Endothelial cell of umbilical vein (primary cell): ENCODE measurements at regions not wholly inside any gene's neighbourhood (a gene's known extent, or its start where the extent isn't known, plus 50 kb on each side); places are given as distances from the start of the nearest gene placed in this dataset.

Experiments used
- BruUV-seq: library from RNA; stranded (reverse); fragments of 400-500 nt; replicated peaks from 2 replicates; lab custom pipeline; 2021; lab: Mats Ljungman, UMichigan
- CTCF ChIA-PET: fragments of 300-600, 350-600 bp; sonication (Branson Sonifier 250); formaldehyde crosslinking; loops from one replicate; lab custom pipeline; 2021; ENCODE audit warnings: antibody characterized with exemption, inconsistent platforms; lab: Charles Lee
- POLR2A ChIA-PET: fragments of 300-600, 350-600 bp; sonication (Branson Sonifier 250); formaldehyde crosslinking; loops from one replicate; lab custom pipeline; 2021; ENCODE audit warnings: antibody characterized with exemption, inconsistent platforms; lab: Charles Lee
- DNase-seq: peaks from one replicate; pipeline ENCODE4 v3.0.0-alpha.2; 2011; ENCODE audit warnings: low read depth, low spot score
- FAIRE-seq: peaks from 2 replicates; lab custom pipeline; 2011; peaks lifted over from hg19 to GRCh38; lab: Jason Lieb, UNC
- H2AFZ ChIP-seq: 2 replicates; pipeline ENCODE4 v1.6.0; 2012; ENCODE audit warnings: low read depth, low read length, control low read depth, inconsistent platforms
- H3K27ac ChIP-seq: 2 replicates; pipeline ENCODE4 v1.5.1; 2011; ENCODE audit warnings: low read depth, mild to moderate bottlenecking, control low read depth, low read length, moderate library complexity; ENCODE audit not compliant: insufficient read depth
- H3K27me3 ChIP-seq, 2 experiments: 2 replicates each; pipeline versions ENCODE4 v1.6.0 to v1.6.1; 2011; ENCODE audit warnings: low read length in 2 of 2, mixed read lengths in 1 of 2; ENCODE audit not compliant: control insufficient read depth in 2 of 2, insufficient read depth in 2 of 2
- H3K36me3 ChIP-seq, 2 experiments: 2 replicates in 1 of 2; 3 replicates in 1 of 2; pipeline ENCODE4 v1.5.1; 2011; ENCODE audit warnings: low read length in 2 of 2, mild to moderate bottlenecking in 1 of 2, moderate library complexity in 1 of 2; ENCODE audit not compliant: control insufficient read depth in 2 of 2, insufficient read depth in 2 of 2; ENCODE audit errors: extremely low read depth in 1 of 2
- H3K4me1 ChIP-seq: 3 replicates; pipeline ENCODE4 v1.5.1; 2011; ENCODE audit warnings: mild to moderate bottlenecking, low read length; ENCODE audit not compliant: control insufficient read depth, insufficient read depth; ENCODE audit errors: extremely low read depth
- H3K4me2 ChIP-seq: 2 replicates; pipeline ENCODE4 v1.6.1; 2011; ENCODE audit warnings: low read length, control low read depth, mixed read lengths; ENCODE audit not compliant: insufficient read depth
- H3K4me3 ChIP-seq, 3 experiments: fragments of 200-600 bp in 1 of 3; sonication (generic), shearing (Covaris generic) in 1 of 3; replicated peaks in 1 of 3; 2 replicates each; pipeline ENCODE4 v1.5.1; 2011 to 2016; ENCODE audit warnings: control low read depth in 3 of 3, low read length in 3 of 3, mild to moderate bottlenecking in 2 of 3, inconsistent platforms in 1 of 3, low read depth in 1 of 3, moderate library complexity in 1 of 3; ENCODE audit not compliant: insufficient read depth in 1 of 3
- H3K79me2 ChIP-seq: 2 replicates; pipeline ENCODE4 v1.6.0; 2012; ENCODE audit warnings: low read length, inconsistent platforms; ENCODE audit not compliant: control insufficient read depth, insufficient read depth
- H3K9ac ChIP-seq: replicated peaks from 2 replicates; pipeline ENCODE3; 2011; ENCODE audit warnings: low read length, control low read depth; ENCODE audit not compliant: insufficient read depth; ENCODE audit errors: extremely low read depth
- H3K9me1 ChIP-seq: replicated peaks from 3 replicates; pipeline ENCODE4 v1.6.0; 2011; ENCODE audit warnings: mild to moderate bottlenecking, low read length; ENCODE audit not compliant: control insufficient read depth, insufficient read depth; ENCODE audit errors: extremely low read depth
- H3K9me3 ChIP-seq: replicated peaks from 2 replicates; pipeline ENCODE4 v1.5.1; 2012; ENCODE audit warnings: low read length, inconsistent platforms; ENCODE audit not compliant: control insufficient read depth, insufficient read depth
- H4K20me1 ChIP-seq: replicated peaks from 2 replicates; pipeline ENCODE3; 2011; ENCODE audit warnings: mild to moderate bottlenecking, low read length; ENCODE audit not compliant: control insufficient read depth, insufficient read depth; ENCODE audit errors: extremely low read depth
- CTCF ChIP-seq, 2 donors: IDR thresholded peaks; 1 replicate in 1 of 2; 2 replicates in 1 of 2; pipeline ENCODE4 v1.5.1; 2011; ENCODE audit warnings: low read length in 2 of 2, mild to moderate bottlenecking in 2 of 2, moderate library complexity in 2 of 2, control low read depth in 1 of 2, inconsistent platforms in 1 of 2, low read depth in 1 of 2; ENCODE audit not compliant: insufficient read depth in 1 of 2; ENCODE audit errors: extremely low read depth in 1 of 2
- EZH2 ChIP-seq: IDR thresholded peaks from 2 replicates; pipeline ENCODE4 v1.6.1; 2012; ENCODE audit warnings: borderline replicate concordance, low read depth, mild to moderate bottlenecking, moderate library complexity, low read length, inconsistent platforms; ENCODE audit not compliant: severe bottlenecking
- FOS ChIP-seq: IDR thresholded peaks from 2 replicates; pipeline ENCODE4 v1.6.1; 2011; ENCODE audit warnings: mild to moderate bottlenecking, low read length, moderate library complexity, borderline replicate concordance; ENCODE audit not compliant: insufficient read depth
- GATA2 ChIP-seq: IDR thresholded peaks from 2 replicates; pipeline ENCODE4 v1.7.0; 2011; ENCODE audit warnings: low read depth, mild to moderate bottlenecking, moderate library complexity, mixed read lengths, low read length; ENCODE audit not compliant: insufficient read length, insufficient read depth
- JUN ChIP-seq: IDR thresholded peaks from 2 replicates; pipeline ENCODE4 v1.6.1; 2011; ENCODE audit warnings: borderline replicate concordance, low read depth; ENCODE audit not compliant: insufficient read length, insufficient read depth
- MYC ChIP-seq: IDR thresholded peaks from one replicate; pipeline ENCODE4 v1.6.1; 2011; ENCODE audit warnings: mild to moderate bottlenecking, low read depth, low read length
- POLR2A ChIP-seq: IDR thresholded peaks from 2 replicates; pipeline ENCODE4 v1.6.1; 2012; ENCODE audit warnings: low read depth, mild to moderate bottlenecking, control low read depth, low read length
- POLR2AphosphoS5 ChIP-seq: IDR thresholded peaks from 2 replicates; pipeline ENCODE4 v1.6.1; 2012; ENCODE audit warnings: low read depth, mild to moderate bottlenecking, control low read depth, low read length, moderate library complexity; ENCODE audit not compliant: insufficient read depth
- dilution Hi-C: fragments of 300-500 bp; cut with MboI; formaldehyde crosslinking; loops from one replicate; pipeline ENCODE4 v1.15.0; 2019; ENCODE audit warnings: low sequenced_read_pairs; ENCODE audit not compliant: extremely low pct_ligation_motif_present
- intact Hi-C: fragments of 100-400 bp; cut with micrococcal nuclease; formaldehyde crosslinking; loops from one replicate; pipeline ENCODE4 v1.10.0; 2022
- TF ChIP-seq, protein P1 (sequence below): IDR thresholded peaks from 2 replicates; pipeline ENCODE4 v1.6.1; 2011; ENCODE audit not compliant: insufficient read depth, insufficient read length

DNA sequence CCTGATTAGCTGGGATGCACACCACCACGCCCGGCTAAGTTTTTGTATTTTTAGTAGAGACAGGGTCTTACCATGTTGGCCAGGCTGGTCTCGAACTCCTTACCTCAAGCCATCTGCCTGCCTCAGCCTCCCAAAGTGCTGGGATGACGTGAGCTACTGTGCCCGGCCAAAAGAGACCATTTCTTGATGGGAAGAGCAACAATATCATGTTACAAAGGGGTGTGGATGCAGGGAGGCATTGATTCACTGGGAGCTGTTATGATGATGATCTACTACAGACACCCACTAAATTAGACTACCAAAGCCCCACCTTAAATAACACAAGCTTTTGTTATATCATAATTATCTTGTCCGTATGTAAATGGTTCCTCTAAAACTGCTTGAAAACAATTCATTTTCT is 81.4 kb upstream of the PSMD7 start:
- DNase-seq (no peak), FAIRE-seq (no peak)
- no peaks in the 10 kb centered on the region for H3K9me1 ChIP-seq
- H3K4me3 ChIP-seq, result no peak overlapping the region
- ChIA-PET POLR2A (no interaction called here), CTCF (interaction anchor here (1.1 to 1.7 kb wide), 2 partner anchors 11 to 1092 kb away, joined by 3 to 8 read pairs; no protein-coding TSS in a partner anchor)
- TF ChIP-seq FOS (no peak), MYC (no peak), POLR2A (no peak), POLR2AphosphoS5 (no peak), CTCF (IDR thresholded peaks at IDR 0.05; ENCODE audit: extremely low read depth in 1 of 2, insufficient read depth in 1 of 2, low read depth in 1 of 2, low read length in 2 of 2) (no peak), JUN (no peak), EZH2 (no peak), GATA2 (no peak)
- TF ChIP-seq, protein P1, sequence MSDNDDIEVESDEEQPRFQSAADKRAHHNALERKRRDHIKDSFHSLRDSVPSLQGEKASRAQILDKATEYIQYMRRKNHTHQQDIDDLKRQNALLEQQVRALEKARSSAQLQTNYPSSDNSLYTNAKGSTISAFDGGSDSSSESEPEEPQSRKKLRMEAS, result no peak
- H2AFZ ChIP-seq, result no peak overlapping the region
- BruUV-seq, result no TSS peak
- H4K20me1 ChIP-seq, result no peaks in the 10 kb centered on the region
- intact Hi-C loops, result no loop called here
- H3K79me2 ChIP-seq, result no peaks in the 10 kb centered on the region
- H3K27me3 ChIP-seq, result no peaks in the 10 kb centered on the region
- H3K36me3 ChIP-seq, result no peaks in the 10 kb centered on the region
- H3K4me1 ChIP-seq, result no peaks in the 10 kb centered on the region
- no peaks in the 10 kb centered on the region for H3K9me3 ChIP-seq
- H3K27ac ChIP-seq, result no peak overlapping the region
- no peak overlapping the region for H3K4me2 ChIP-seq
- dilution Hi-C loops, result no loop called here
- H3K9ac ChIP-seq, result no peak overlapping the region
